ENCODE measurements at regions not wholly inside any gene's neighbourhood (a gene's known extent, or its start where the extent isn't known, plus 50 kb on each side); places are given as distances from the start of the nearest gene placed in this dataset.
"Not testable (repeated sequence)": the region's sequence is repeated elsewhere in the genome, so short reads cannot be mapped to it uniquely, and the experiment has no call there.

GRCh38 chr2:5183031-5183430 is 509.2 kb upstream of the SOX11 start:
- no peak for TF ChIP-seq CTCF (IDR thresholded peaks at IDR 0.05)
- intact Hi-C loops (cut with DNase I, micrococcal nuclease), result no loop called here
- no peaks in the 10 kb centered on the region for H3K36me3 ChIP-seq (ENCODE audit: low read depth)

GRCh38 chr2:5187283-5187682 is 504.9 kb upstream of the SOX11 start:
- peaks cover 54% of the 10 kb centered on the region for H3K9me3 ChIP-seq
- DNase-seq, result no peak
- no peak for TF ChIP-seq CTCF (IDR thresholded peaks at IDR 0.05)
- intact Hi-C loops (cut with DNase I, micrococcal nuclease), result no loop called here
- no peaks in the 10 kb centered on the region for H3K36me3 ChIP-seq (ENCODE audit: low read depth)
- no peaks in the 10 kb centered on the region for H3K4me1 ChIP-seq (ENCODE audit: low read depth)
- no peak overlapping the region for H3K4me3 ChIP-seq
- ATAC-seq, result no peak

More at GRCh38 chr2:5183031-5183430, 509.2 kb upstream of the SOX11 start:
- no peaks in the 10 kb centered on the region for H3K4me1 ChIP-seq (ENCODE audit: low read depth)
- H3K9me3 ChIP-seq, result peaks cover 52% of the 10 kb centered on the region
- DNase-seq (no peak), ATAC-seq (no peak)
- H3K4me3 ChIP-seq, result no peak overlapping the region

GRCh38 chr2:5188636-5189035 is 503.5 kb upstream of the SOX11 start:
- intact Hi-C loops (cut with DNase I, micrococcal nuclease), result no loop called here
- Histone ChIP-seq H3K4me3 (no peak overlapping the region), H3K36me3 (ENCODE audit: low read depth) (no peaks in the 10 kb centered on the region), H3K9me3 (peaks cover 51% of the 10 kb centered on the region), H3K4me1 (ENCODE audit: low read depth) (no peaks in the 10 kb centered on the region)
- TF ChIP-seq CTCF (IDR thresholded peaks at IDR 0.05), result no peak
- ATAC-seq (no peak), DNase-seq (no peak)

GRCh38 chr2:5190023-5190422 is 502.2 kb upstream of the SOX11 start:
- Histone ChIP-seq H3K9me3 (peaks cover 53% of the 10 kb centered on the region), H3K36me3 (ENCODE audit: low read depth) (no peaks in the 10 kb centered on the region), H3K4me3 (no peak overlapping the region), H3K4me1 (ENCODE audit: low read depth) (no peaks in the 10 kb centered on the region)
- ATAC-seq, result no peak
- no peak for DNase-seq
- intact Hi-C loops (cut with DNase I, micrococcal nuclease), result no loop called here
- TF ChIP-seq CTCF (IDR thresholded peaks at IDR 0.05), result no peak

- no peaks in the 10 kb centered on the region for H3K36me3 ChIP-seq (ENCODE audit: low read depth)
- DNase-seq (no peak), ATAC-seq (no peak)
- H3K4me1 ChIP-seq (ENCODE audit: low read depth), result no peaks in the 10 kb centered on the region
- intact Hi-C loops (cut with DNase I, micrococcal nuclease), result no loop called here
- no peak for TF ChIP-seq CTCF (IDR thresholded peaks at IDR 0.05)
- peaks cover 33% of the 10 kb centered on the region for H3K9me3 ChIP-seq
- no peak overlapping the region for H3K4me3 ChIP-seq
Observed at GRCh38 chr2:5195636-5196035, 496.5 kb upstream of the SOX11 start.

GRCh38 chr2:5203134-5203755 is 488.9 kb upstream of the SOX11 start:
- no peak for DNase-seq
- ATAC-seq, result no peak
- no peaks in the 10 kb centered on the region for H3K36me3 ChIP-seq (ENCODE audit: low read depth)
- intact Hi-C loops (cut with DNase I, micrococcal nuclease), result no loop called here
- peaks cover 45% of the 10 kb centered on the region for H3K9me3 ChIP-seq
- H3K4me3 ChIP-seq, result no peak overlapping the region
- no peaks in the 10 kb centered on the region for H3K4me1 ChIP-seq (ENCODE audit: low read depth)
- TF ChIP-seq CTCF (IDR thresholded peaks at IDR 0.05), result no peak

- H3K36me3 ChIP-seq (ENCODE audit: low read depth); H3K4me3 ChIP-seq; intact Hi-C loops (cut with DNase I, micrococcal nuclease); H3K4me1 ChIP-seq (ENCODE audit: low read depth); ATAC-seq; DNase-seq: not testable (repeated sequence)
- peaks cover 65% of the 10 kb centered on the region for H3K9me3 ChIP-seq
Observed at GRCh38 chr2:5206742-5207141, 485.4 kb upstream of the SOX11 start.
